ENCODE measurements at regions not wholly inside any gene's neighbourhood (a gene's known extent, or its start where the extent isn't known, plus 50 kb on each side); places are given as distances from the start of the nearest gene placed in this dataset.
"Not testable (repeated sequence)": the region's sequence is repeated elsewhere in the genome, so short reads cannot be mapped to it uniquely, and the experiment has no call there.

GRCh38 chr12:19822476-19822875 lies 383.2 kb downstream of the AEBP2 start:
- Histone ChIP-seq H3K9ac (ENCODE audit: insufficient read depth, low read length) (no peak overlapping the region), H2AFZ (ENCODE audit: low read length) (no peak overlapping the region), H3K27me3 (ENCODE audit: control insufficient read depth, insufficient read depth, low read length) (no peaks in the 10 kb centered on the region), H3K4me2 (ENCODE audit: extremely low read depth, insufficient read depth, low read length) (no peak overlapping the region), H3K36me3 (ENCODE audit: control insufficient read depth, insufficient read depth, low read length) (no peaks in the 10 kb centered on the region), H3K4me3 (replicated peaks in 1 of 4; ENCODE audit: control extremely low read depth in 1 of 4, insufficient read depth in 1 of 4, low read depth in 3 of 4, low read length in 4 of 4) (no peak overlapping the region), H3K9me3 (ENCODE audit: control insufficient read depth, insufficient read depth, low read depth, low read length) (no peaks in the 10 kb centered on the region), H3K4me1 (ENCODE audit: control insufficient read depth, extremely low read depth, insufficient read depth, low read length) (no peaks in the 10 kb centered on the region), H4K20me1 (ENCODE audit: control insufficient read depth, extremely low read depth, insufficient read depth, low read length) (no peaks in the 10 kb centered on the region), H3K79me2 (ENCODE audit: control insufficient read depth, insufficient read depth, low read length) (no peaks in the 10 kb centered on the region), H3K27ac (ENCODE audit: insufficient read depth, low read length) (no peak overlapping the region)
- no peak for DNase-seq (ENCODE audit: low read depth in 2 of 2)
- TF ChIP-seq CTCF (conservative IDR thresholded peaks at IDR 0.05 in 1 of 2, IDR thresholded peaks at IDR 0.05 in 1 of 2; ENCODE audit: low read depth in 1 of 2, low read length in 2 of 2) (no peak), EZH2 (IDR thresholded peaks at IDR 0.05; ENCODE audit: low read length, missing control alignments) (no peak)

GRCh38 chr12:19823326-19823725 lies 384.0 kb downstream of the AEBP2 start:
- not testable (repeated sequence) for H3K27me3 ChIP-seq (ENCODE audit: control insufficient read depth, insufficient read depth, low read length); H3K79me2 ChIP-seq (ENCODE audit: control insufficient read depth, insufficient read depth, low read length); H3K9me3 ChIP-seq (ENCODE audit: control insufficient read depth, insufficient read depth, low read depth, low read length); H3K27ac ChIP-seq (ENCODE audit: insufficient read depth, low read length); DNase-seq (ENCODE audit: low read depth in 2 of 2); H3K9ac ChIP-seq (ENCODE audit: insufficient read depth, low read length); H2AFZ ChIP-seq (ENCODE audit: low read length); H3K36me3 ChIP-seq (ENCODE audit: control insufficient read depth, insufficient read depth, low read length); H3K4me1 ChIP-seq (ENCODE audit: control insufficient read depth, extremely low read depth, insufficient read depth, low read length); H3K4me3 ChIP-seq (replicated peaks in 1 of 4; ENCODE audit: control extremely low read depth in 1 of 4, insufficient read depth in 1 of 4, low read depth in 3 of 4, low read length in 4 of 4); H4K20me1 ChIP-seq (ENCODE audit: control insufficient read depth, extremely low read depth, insufficient read depth, low read length); H3K4me2 ChIP-seq (ENCODE audit: extremely low read depth, insufficient read depth, low read length)

GRCh38 chr12:19826980-19827550 lies 387.8 kb downstream of the AEBP2 start:
- Histone ChIP-seq H3K27me3 (ENCODE audit: control insufficient read depth, insufficient read depth, low read length) (no peaks in the 10 kb centered on the region), H3K4me1 (ENCODE audit: control insufficient read depth, extremely low read depth, insufficient read depth, low read length) (no peaks in the 10 kb centered on the region), H3K4me2 (ENCODE audit: extremely low read depth, insufficient read depth, low read length) (no peak overlapping the region), H3K36me3 (ENCODE audit: control insufficient read depth, insufficient read depth, low read length) (no peaks in the 10 kb centered on the region), H3K9ac (ENCODE audit: insufficient read depth, low read length) (no peak overlapping the region), H2AFZ (ENCODE audit: low read length) (no peak overlapping the region), H3K9me3 (ENCODE audit: control insufficient read depth, insufficient read depth, low read depth, low read length) (no peaks in the 10 kb centered on the region), H4K20me1 (ENCODE audit: control insufficient read depth, extremely low read depth, insufficient read depth, low read length) (no peaks in the 10 kb centered on the region), H3K4me3 (replicated peaks in 1 of 4; ENCODE audit: control extremely low read depth in 1 of 4, insufficient read depth in 1 of 4, low read depth in 3 of 4, low read length in 4 of 4) (no peak overlapping the region), H3K79me2 (ENCODE audit: control insufficient read depth, insufficient read depth, low read length) (no peaks in the 10 kb centered on the region), H3K27ac (ENCODE audit: insufficient read depth, low read length) (no peak overlapping the region)
- peak in 1 of 2 donors; percentile 13 for DNase-seq (ENCODE audit: low read depth in 2 of 2)
- no peak for TF ChIP-seq EZH2 (IDR thresholded peaks at IDR 0.05; ENCODE audit: low read length, missing control alignments)
- TF ChIP-seq CTCF (conservative IDR thresholded peaks at IDR 0.05 in 1 of 2, IDR thresholded peaks at IDR 0.05 in 1 of 2; ENCODE audit: low read depth in 1 of 2, low read length in 2 of 2) = no peak

All from fibroblast of lung (primary cell).